Stomach (tissue), 8 donors: ENCODE measurements at regions not wholly inside any gene's neighbourhood (a gene's known extent, or its start where the extent isn't known, plus 50 kb on each side); places are given as distances from the start of the nearest gene placed in this dataset.

Experiments
- DNase-seq, 2 donors: peaks; one replicate each; pipeline versions ENCODE4 v3.0.0 to v3.0.0-alpha.2; 2013 to 2019
- H3K27ac ChIP-seq, 5 donors: fragments of 200-600 bp in 4 of 5; sonication (generic) in 4 of 5; one replicate each; pipeline ENCODE4 v1.5.1; 2013 to 2019; ENCODE audit warnings: mild to moderate bottlenecking in 1 of 5, moderate library complexity in 1 of 5
- H3K27me3 ChIP-seq, 3 donors: fragments of 200-600 bp; sonication (generic); one replicate each; pipeline ENCODE4 v1.5.1; 2017 to 2019; ENCODE audit warnings: mixed run types in 1 of 3
- H3K36me3 ChIP-seq, 4 donors: fragments of 200-600 bp; sonication (generic); 1 replicate in 3 of 4; 2 replicates in 1 of 4; pipeline ENCODE4 v1.5.1; 2016 to 2019
- H3K4me1 ChIP-seq, 4 donors: fragments of 200-600 bp; sonication (generic); one replicate each; pipeline ENCODE4 v1.5.1; 2016 to 2019
- H3K4me3 ChIP-seq, 4 donors: fragments of 200-600 bp; sonication (generic) in 3 of 4; one replicate each; pipeline ENCODE4 v1.5.1; 2016 to 2019; ENCODE audit warnings: mild to moderate bottlenecking in 1 of 4
- H3K9me3 ChIP-seq, 4 donors: fragments of 200-600 bp; sonication (generic); one replicate each; pipeline ENCODE4 v1.5.1; 2016 to 2019
- EP300 ChIP-seq: sonication (generic); formaldehyde crosslinking; IDR thresholded peaks from one replicate; pipeline ENCODE4 v1.6.1; 2017; ENCODE audit warnings: antibody characterized with exemption
- POLR2A ChIP-seq, 4 donors: fragments of 450-650 bp; IDR thresholded peaks; one replicate each; pipeline ENCODE4 v1.6.1; 2016; ENCODE audit warnings: antibody characterized with exemption in 4 of 4, control low read depth in 2 of 4, mild to moderate bottlenecking in 1 of 4, moderate library complexity in 1 of 4
- POLR2AphosphoS5 ChIP-seq, 3 donors: sonication (generic); formaldehyde crosslinking; IDR thresholded peaks; one replicate each; pipeline ENCODE4 v1.6.1; 2016; ENCODE audit warnings: antibody characterized with exemption in 3 of 3
- WGBS, 5 donors: extraction: QIAGEN DNeasy Blood & Tissue Kit in 3 of 5; methylation state at CpG; one replicate each; pipeline versions ENCODE4 v1.1.5 to v1.1.7; 2013 to 2018; 5-methylcytosine and 5-hydroxymethylcytosine counted together
- intact Hi-C: fragments of 100-400 bp; cut with DNase I; formaldehyde crosslinking; loops from one replicate; pipeline ENCODE4 v1.15.1; 2023; ENCODE audit warnings: low total_unique reads
- TF ChIP-seq, protein P1 (sequence below), 7 experiments: fragments of 450-650 bp in 4 of 7; fragments of 200-600 bp in 3 of 7; sonication (generic) in 3 of 7; IDR thresholded peaks; one replicate each; pipeline ENCODE4 v1.5.1; 2016 to 2019; ENCODE audit warnings: antibody characterized with exemption in 7 of 7, control low read depth in 2 of 7, mild to moderate bottlenecking in 1 of 7
- donor health status: healthy with polysubstance abuse.
- donor health status: Bipolar disorder and iron deficiency.
- donor health status: healthy.

DNA sequence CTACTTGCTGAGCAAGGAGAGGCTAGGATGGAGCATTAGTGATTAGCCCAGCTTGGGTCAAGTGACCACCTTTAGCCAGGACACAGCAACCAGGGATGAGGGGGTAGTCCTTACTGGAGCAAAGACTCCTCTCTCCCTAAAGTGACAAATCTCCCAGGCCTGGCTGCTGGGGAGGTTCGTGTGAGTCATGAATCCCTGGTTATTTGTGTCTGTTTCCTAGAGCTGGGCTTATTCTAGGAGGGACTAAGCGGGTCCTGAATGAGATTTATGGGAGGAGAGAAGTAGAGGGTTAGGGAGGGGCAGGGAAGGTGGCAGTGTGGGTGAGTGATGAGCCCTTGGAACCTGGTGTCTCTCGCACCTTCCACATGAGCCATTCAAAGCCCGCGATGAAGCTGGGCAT is 487.3 kb downstream of the TSHZ3 start:
- Histone ChIP-seq H3K4me3 (no peak overlapping the region), H3K4me1 (no peaks in the 10 kb centered on the region), H3K9me3 (peaks cover 0 to 7% (median under 1%) of the 10 kb centered on the region in 4 donors), H3K27ac (no peak overlapping the region), H3K27me3 (peaks cover 0 to 22% (median 0%) of the 10 kb centered on the region in 3 donors), H3K36me3 (no peaks in the 10 kb centered on the region)
- DNase-seq: no peak
- TF ChIP-seq POLR2A (IDR thresholded peaks at IDR 0.05) (no peak), EP300 (no peak), POLR2AphosphoS5 (IDR thresholded peaks at IDR 0.05) (no peak)
- TF ChIP-seq, protein P1, sequence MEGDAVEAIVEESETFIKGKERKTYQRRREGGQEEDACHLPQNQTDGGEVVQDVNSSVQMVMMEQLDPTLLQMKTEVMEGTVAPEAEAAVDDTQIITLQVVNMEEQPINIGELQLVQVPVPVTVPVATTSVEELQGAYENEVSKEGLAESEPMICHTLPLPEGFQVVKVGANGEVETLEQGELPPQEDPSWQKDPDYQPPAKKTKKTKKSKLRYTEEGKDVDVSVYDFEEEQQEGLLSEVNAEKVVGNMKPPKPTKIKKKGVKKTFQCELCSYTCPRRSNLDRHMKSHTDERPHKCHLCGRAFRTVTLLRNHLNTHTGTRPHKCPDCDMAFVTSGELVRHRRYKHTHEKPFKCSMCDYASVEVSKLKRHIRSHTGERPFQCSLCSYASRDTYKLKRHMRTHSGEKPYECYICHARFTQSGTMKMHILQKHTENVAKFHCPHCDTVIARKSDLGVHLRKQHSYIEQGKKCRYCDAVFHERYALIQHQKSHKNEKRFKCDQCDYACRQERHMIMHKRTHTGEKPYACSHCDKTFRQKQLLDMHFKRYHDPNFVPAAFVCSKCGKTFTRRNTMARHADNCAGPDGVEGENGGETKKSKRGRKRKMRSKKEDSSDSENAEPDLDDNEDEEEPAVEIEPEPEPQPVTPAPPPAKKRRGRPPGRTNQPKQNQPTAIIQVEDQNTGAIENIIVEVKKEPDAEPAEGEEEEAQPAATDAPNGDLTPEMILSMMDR (IDR thresholded peaks at IDR 0.05): no peak
- 74 to 86% (median 81%) methylated on average over 5 of the region's 5 CpGs for WGBS, 5 donors
- intact Hi-C loops: no loop called here

DNA sequence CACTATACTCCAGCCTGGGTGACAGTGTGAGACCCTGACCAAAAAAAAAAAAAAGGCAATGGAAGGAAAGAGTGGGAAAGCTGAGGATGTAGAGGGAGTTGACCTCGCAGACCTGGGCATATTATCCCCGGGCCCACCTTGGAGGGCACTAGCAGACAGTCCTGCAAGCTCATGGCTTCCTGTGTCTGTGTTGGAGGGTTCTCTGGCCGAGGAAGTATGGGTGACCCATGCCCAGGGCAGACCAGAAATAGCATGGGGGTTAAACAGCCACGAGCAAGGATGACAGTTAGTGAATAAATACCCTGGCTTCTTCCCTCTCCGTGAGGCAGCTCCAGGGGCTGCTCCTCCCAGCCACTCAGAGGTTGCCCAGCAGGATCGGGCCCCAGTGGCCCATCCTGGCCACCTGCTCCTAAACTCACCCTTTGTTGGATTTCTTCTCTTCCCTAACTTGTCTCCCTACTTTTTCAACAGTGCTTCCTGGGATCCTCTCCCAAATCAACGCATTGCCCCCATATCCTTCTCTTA is 485.8 kb downstream of the ZNF536 start:
- no peak for DNase-seq
- Histone ChIP-seq H3K27me3 (peaks cover 0 to 22% (median 0%) of the 10 kb centered on the region in 3 donors), H3K4me3 (no peak overlapping the region), H3K4me1 (no peaks in the 10 kb centered on the region), H3K36me3 (no peaks in the 10 kb centered on the region), H3K27ac (no peak overlapping the region), H3K9me3 (peaks cover 0 to 7% (median 0%) of the 10 kb centered on the region in 4 donors)
- intact Hi-C loops: no loop called here
- 56 to 78% (median 69%) methylated on average over 7 of the region's 7 CpGs for WGBS, 5 donors
- TF ChIP-seq POLR2A (IDR thresholded peaks at IDR 0.05) (no peak), EP300 (no peak), POLR2AphosphoS5 (IDR thresholded peaks at IDR 0.05) (no peak)
- TF ChIP-seq, protein P1 (IDR thresholded peaks at IDR 0.05): no peak

DNA sequence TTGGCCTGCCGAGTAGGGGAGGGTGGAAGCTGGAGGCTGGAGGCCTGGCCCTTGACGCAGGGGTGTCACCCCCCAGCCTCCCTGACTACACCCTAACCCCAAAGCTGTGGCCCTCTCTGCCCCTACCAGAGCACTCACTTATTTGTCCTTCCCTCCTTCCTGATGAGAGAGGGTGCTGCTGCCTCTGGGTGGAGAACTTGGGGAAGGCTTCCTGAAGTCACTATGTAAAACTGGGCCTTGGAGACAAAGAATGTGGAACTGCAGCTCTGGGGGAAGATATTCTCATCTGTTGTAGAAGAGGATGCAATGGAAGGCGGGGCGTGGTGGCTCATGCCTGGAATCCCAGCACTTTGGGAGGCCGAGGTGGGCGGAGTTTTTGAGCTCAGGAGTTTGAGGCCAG is 485.2 kb downstream of the ZNF536 start:
- H3K36me3 ChIP-seq: no peaks in the 10 kb centered on the region
- TF ChIP-seq EP300: no peak
- TF ChIP-seq, protein P1 (IDR thresholded peaks at IDR 0.05): no peak
- TF ChIP-seq POLR2AphosphoS5 (IDR thresholded peaks at IDR 0.05): no peak
- no peak for TF ChIP-seq POLR2A (IDR thresholded peaks at IDR 0.05)
- WGBS, 5 donors: 75 to 87% (median 84%) methylated on average over 6 of the region's 6 CpGs
- peaks cover 0 to 7% (median 0%) of the 10 kb centered on the region in 4 donors for H3K9me3 ChIP-seq
- DNase-seq: no peak
- intact Hi-C loops: no loop called here
- H3K4me3 ChIP-seq: no peak overlapping the region
- no peaks in the 10 kb centered on the region for H3K4me1 ChIP-seq
- H3K27ac ChIP-seq: no peak overlapping the region
- H3K27me3 ChIP-seq: peaks cover 0 to 16% (median 0%) of the 10 kb centered on the region in 3 donors

DNA sequence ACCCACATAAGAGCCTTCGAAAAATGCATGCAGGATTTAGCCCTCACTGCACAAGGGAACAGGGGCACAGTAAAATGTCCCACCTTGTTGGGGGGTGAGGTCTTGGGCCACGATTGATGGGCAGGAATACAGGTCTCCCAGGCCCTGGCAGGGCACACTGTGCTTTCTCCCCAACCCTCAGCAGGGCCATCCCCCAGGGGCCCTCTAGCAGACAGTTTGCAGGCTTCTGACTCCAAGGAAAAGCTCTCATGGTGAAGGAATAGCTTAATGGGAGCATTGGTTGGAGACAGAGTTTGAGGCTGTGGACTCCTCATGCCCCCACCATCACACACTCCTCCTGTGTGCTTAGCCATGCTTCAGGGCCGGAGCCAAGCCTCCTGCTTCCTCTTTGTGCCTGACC is 484.6 kb downstream of the ZNF536 start:
- H3K36me3 ChIP-seq: no peaks in the 10 kb centered on the region
- H3K27me3 ChIP-seq: peaks cover 0 to 10% (median 0%) of the 10 kb centered on the region in 3 donors
- 67 to 82% (median 71%) methylated on average over 3 of the region's 3 CpGs for WGBS, 5 donors
- TF ChIP-seq EP300 (no peak), POLR2A (IDR thresholded peaks at IDR 0.05) (no peak), POLR2AphosphoS5 (IDR thresholded peaks at IDR 0.05) (no peak)
- TF ChIP-seq, protein P1 (IDR thresholded peaks at IDR 0.05): no peak
- intact Hi-C loops: no loop called here
- H3K4me1 ChIP-seq: no peaks in the 10 kb centered on the region
- peaks cover 0 to 7% (median 0%) of the 10 kb centered on the region in 4 donors for H3K9me3 ChIP-seq
- no peak for DNase-seq
- H3K4me3 ChIP-seq: no peak overlapping the region
- no peak overlapping the region for H3K27ac ChIP-seq
